Suprapubic skin (tissue), 4 donors: ENCODE measurements at regions not wholly inside any gene's neighbourhood (a gene's known extent, or its start where the extent isn't known, plus 50 kb on each side); places are given as distances from the start of the nearest gene placed in this dataset.

ENCODE experiments used
- CTCF ChIP-seq, 2 donors: fragments of 200-600 bp in 1 of 2; fragments of 450-650 bp in 1 of 2; sonication (generic) in 1 of 2; IDR thresholded peaks; one replicate each; pipeline ENCODE4 v1.5.1; 2016 to 2019; ENCODE audit warnings: antibody characterized with exemption in 2 of 2, mild to moderate bottlenecking in 1 of 2, moderate library complexity in 1 of 2
- EP300 ChIP-seq: sonication (generic); formaldehyde crosslinking; IDR thresholded peaks from one replicate; pipeline ENCODE4 v1.6.1; 2017; ENCODE audit warnings: antibody characterized with exemption
- POLR2A ChIP-seq, 2 donors: fragments of 450-650 bp; IDR thresholded peaks; one replicate each; pipeline ENCODE4 v1.6.1; 2017; ENCODE audit warnings: antibody characterized with exemption in 2 of 2, mild to moderate bottlenecking in 2 of 2, moderate library complexity in 2 of 2
- POLR2AphosphoS5 ChIP-seq, 3 donors: sonication (generic); formaldehyde crosslinking; IDR thresholded peaks; one replicate each; pipeline ENCODE4 v1.6.1; 2017; ENCODE audit warnings: antibody characterized with exemption in 3 of 3

- TF ChIP-seq POLR2A (IDR thresholded peaks at IDR 0.05) (no peak), CTCF (IDR thresholded peaks at IDR 0.05) (no peak), POLR2AphosphoS5 (IDR thresholded peaks at IDR 0.05) (no peak), EP300 (no peak)
These were observed 54.3 kb downstream of the FAT3 start for GRCh38 chr11:92278791-92279433.
